ENCODE measurements at regions not wholly inside any gene's neighbourhood (a gene's known extent, or its start where the extent isn't known, plus 50 kb on each side); places are given as distances from the start of the nearest gene placed in this dataset.

DNA sequence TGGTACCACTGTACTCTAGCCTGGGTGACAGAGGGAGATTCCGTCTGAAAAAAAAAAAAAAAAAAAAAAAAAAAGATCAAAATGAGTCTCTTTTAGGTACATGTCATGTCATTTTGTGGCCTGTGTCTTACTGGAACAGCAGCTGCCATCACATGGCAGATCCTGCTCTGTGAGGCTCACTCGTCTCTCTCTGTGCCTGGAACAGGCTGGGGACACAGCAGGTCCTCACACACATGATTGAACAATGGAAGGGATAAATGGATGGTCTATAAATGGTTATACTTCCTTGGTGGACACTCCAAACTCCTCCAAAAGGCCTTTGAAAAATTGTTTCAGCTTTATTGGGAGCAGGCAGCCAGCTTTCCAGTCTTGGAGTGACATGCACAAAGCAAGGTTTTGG is 236.2 kb upstream of the COPS8 start:
- Histone ChIP-seq H3K36me3 (ENCODE audit: low read depth) (no peaks in the 10 kb centered on the region), H3K9me2 (ENCODE audit: insufficient read depth) (no peaks in the 10 kb centered on the region), H3K79me2 (ENCODE audit: low read depth) (no peaks in the 10 kb centered on the region), H3K4me2 (no peak overlapping the region), H3K27me3 (ENCODE audit: insufficient read depth, low read depth) (peaks cover 48% of the 10 kb centered on the region), H3F3A (ENCODE audit: insufficient read depth, low read depth) (no peaks in the 10 kb centered on the region), H4K20me1 (ENCODE audit: insufficient read depth) (no peaks in the 10 kb centered on the region), H2AFZ (no peak overlapping the region), H3K27ac (no peak overlapping the region), H3K4me1 (replicated peaks; ENCODE audit: insufficient read depth) (no peaks in the 10 kb centered on the region), H3K4me3 (no peak overlapping the region), H3K9me3 (ENCODE audit: insufficient read depth, low read depth) (no peaks in the 10 kb centered on the region)
- CTCF ChIA-PET: no interaction called here
- no peak for DNase-seq
- TF ChIP-seq EZH2 (IDR thresholded peaks at IDR 0.05; ENCODE audit: low read depth): no peak
- TF ChIP-seq, protein P1, sequence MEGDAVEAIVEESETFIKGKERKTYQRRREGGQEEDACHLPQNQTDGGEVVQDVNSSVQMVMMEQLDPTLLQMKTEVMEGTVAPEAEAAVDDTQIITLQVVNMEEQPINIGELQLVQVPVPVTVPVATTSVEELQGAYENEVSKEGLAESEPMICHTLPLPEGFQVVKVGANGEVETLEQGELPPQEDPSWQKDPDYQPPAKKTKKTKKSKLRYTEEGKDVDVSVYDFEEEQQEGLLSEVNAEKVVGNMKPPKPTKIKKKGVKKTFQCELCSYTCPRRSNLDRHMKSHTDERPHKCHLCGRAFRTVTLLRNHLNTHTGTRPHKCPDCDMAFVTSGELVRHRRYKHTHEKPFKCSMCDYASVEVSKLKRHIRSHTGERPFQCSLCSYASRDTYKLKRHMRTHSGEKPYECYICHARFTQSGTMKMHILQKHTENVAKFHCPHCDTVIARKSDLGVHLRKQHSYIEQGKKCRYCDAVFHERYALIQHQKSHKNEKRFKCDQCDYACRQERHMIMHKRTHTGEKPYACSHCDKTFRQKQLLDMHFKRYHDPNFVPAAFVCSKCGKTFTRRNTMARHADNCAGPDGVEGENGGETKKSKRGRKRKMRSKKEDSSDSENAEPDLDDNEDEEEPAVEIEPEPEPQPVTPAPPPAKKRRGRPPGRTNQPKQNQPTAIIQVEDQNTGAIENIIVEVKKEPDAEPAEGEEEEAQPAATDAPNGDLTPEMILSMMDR (conservative IDR thresholded peaks at IDR 0.05): no peak
- POLR2A ChIA-PET (ENCODE audit: unreplicated experiment): no interaction called here
- no TSS peak for BruUV-seq (replicated peaks)
- intact Hi-C loops (cut with micrococcal nuclease; ENCODE audit: unreplicated experiment): no loop called here

DNA sequence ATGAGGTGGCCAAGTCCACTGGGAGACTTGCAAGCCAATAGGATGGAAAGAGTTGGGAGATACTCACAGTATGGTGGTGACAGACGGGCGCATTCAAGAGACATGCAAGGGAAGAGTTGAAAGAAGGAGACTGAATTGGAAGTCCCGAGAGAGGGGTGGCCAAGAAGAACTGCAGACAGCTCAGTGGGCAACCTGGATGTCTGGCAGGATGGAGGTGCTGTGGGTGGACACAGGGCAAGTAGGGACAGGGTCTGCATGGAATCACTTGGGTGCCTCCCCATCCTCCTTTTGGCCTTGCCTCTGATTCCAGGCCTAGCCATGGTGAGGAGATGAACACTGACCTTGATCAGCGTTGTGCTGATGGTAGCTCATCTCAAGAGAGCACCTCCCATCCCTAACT is 235.7 kb upstream of the COPS8 start:
- H3K27ac ChIP-seq: no peak overlapping the region
- H3K9me3 ChIP-seq (ENCODE audit: insufficient read depth, low read depth): no peaks in the 10 kb centered on the region
- CTCF ChIA-PET: no interaction called here
- no peaks in the 10 kb centered on the region for H4K20me1 ChIP-seq (ENCODE audit: insufficient read depth)
- POLR2A ChIA-PET (ENCODE audit: unreplicated experiment): no interaction called here
- H3K9me2 ChIP-seq (ENCODE audit: insufficient read depth): no peaks in the 10 kb centered on the region
- no peak overlapping the region for H3K4me2 ChIP-seq
- H3K27me3 ChIP-seq (ENCODE audit: insufficient read depth, low read depth): peaks cover 45% of the 10 kb centered on the region
- H3K4me3 ChIP-seq: no peak overlapping the region
- no TSS peak for BruUV-seq (replicated peaks)
- H3F3A ChIP-seq (ENCODE audit: insufficient read depth, low read depth): no peaks in the 10 kb centered on the region
- no peak for TF ChIP-seq EZH2 (IDR thresholded peaks at IDR 0.05; ENCODE audit: low read depth)
- TF ChIP-seq, protein P1 (conservative IDR thresholded peaks at IDR 0.05): no peak
- no peaks in the 10 kb centered on the region for H3K79me2 ChIP-seq (ENCODE audit: low read depth)
- intact Hi-C loops (cut with micrococcal nuclease; ENCODE audit: unreplicated experiment): no loop called here
- no peaks in the 10 kb centered on the region for H3K36me3 ChIP-seq (ENCODE audit: low read depth)
- no peak for DNase-seq
- H3K4me1 ChIP-seq (replicated peaks; ENCODE audit: insufficient read depth): no peaks in the 10 kb centered on the region
- no peak overlapping the region for H2AFZ ChIP-seq

DNA sequence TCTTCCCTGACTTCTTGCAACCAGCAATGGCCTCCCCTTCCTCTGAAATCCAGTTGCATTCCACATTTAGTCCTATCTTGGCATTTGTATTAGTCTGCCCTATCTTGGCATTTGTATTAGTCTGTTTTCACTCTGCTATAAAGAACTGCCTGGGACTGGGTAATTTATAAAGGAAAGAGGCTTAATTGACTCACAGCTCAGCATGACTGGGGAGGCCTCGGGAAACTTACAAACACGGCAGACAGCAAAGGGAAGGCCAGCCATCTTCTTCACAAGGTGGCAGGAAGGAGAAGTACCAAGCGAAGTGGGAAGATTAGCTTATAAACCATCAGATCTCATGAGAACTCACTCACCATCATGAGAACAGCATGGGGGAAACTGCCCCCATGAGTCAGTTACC is 234.5 kb upstream of the COPS8 start:
- no peaks in the 10 kb centered on the region for H3K79me2 ChIP-seq (ENCODE audit: low read depth)

More for the DNA sequence above, 234.5 kb upstream of the COPS8 start:
- no peaks in the 10 kb centered on the region for H3K36me3 ChIP-seq (ENCODE audit: low read depth)
- no peaks in the 10 kb centered on the region for H3K4me1 ChIP-seq (replicated peaks; ENCODE audit: insufficient read depth)
- peaks cover 53% of the 10 kb centered on the region for H3K27me3 ChIP-seq (ENCODE audit: insufficient read depth, low read depth)
- ChIA-PET POLR2A (ENCODE audit: unreplicated experiment) (no interaction called here), CTCF (no interaction called here)
- no peaks in the 10 kb centered on the region for H3F3A ChIP-seq (ENCODE audit: insufficient read depth, low read depth)
- no peaks in the 10 kb centered on the region for H4K20me1 ChIP-seq (ENCODE audit: insufficient read depth)
- DNase-seq: no peak
- TF ChIP-seq, protein P1 (conservative IDR thresholded peaks at IDR 0.05): no peak
- no peak for TF ChIP-seq EZH2 (IDR thresholded peaks at IDR 0.05; ENCODE audit: low read depth)
- no TSS peak for BruUV-seq (replicated peaks)
- no peak overlapping the region for H3K27ac ChIP-seq
- H3K9me2 ChIP-seq (ENCODE audit: insufficient read depth): no peaks in the 10 kb centered on the region
- H3K4me2 ChIP-seq: no peak overlapping the region
- no peak overlapping the region for H3K4me3 ChIP-seq
- no peak overlapping the region for H2AFZ ChIP-seq
- intact Hi-C loops (cut with micrococcal nuclease; ENCODE audit: unreplicated experiment): no loop called here
- H3K9me3 ChIP-seq (ENCODE audit: insufficient read depth, low read depth): no peaks in the 10 kb centered on the region
